Retinal pigment epithelial cell (primary cell): ENCODE measurements at regions not wholly inside any gene's neighbourhood (a gene's known extent, or its start where the extent isn't known, plus 50 kb on each side); places are given as distances from the start of the nearest gene placed in this dataset.

ENCODE experiments used
- DNase-seq: peaks from one replicate; pipeline ENCODE4 v3.0.0-alpha.2; 2010; ENCODE audit warnings: low read depth
- H3K4me3 ChIP-seq: 2 replicates; pipeline ENCODE4 v1.5.1; 2011; ENCODE audit warnings: mild to moderate bottlenecking, low read length, control low read depth, moderate library complexity
- CTCF ChIP-seq: conservative IDR thresholded peaks from 2 replicates; pipeline ENCODE4 v1.5.1; 2011; ENCODE audit warnings: low read depth, low read length, control low read depth, inconsistent platforms

GRCh38 chr17:71933306-71933705 lies 187.5 kb upstream of the SOX9 start:
- H3K4me3 ChIP-seq = no peak overlapping the region
- no peak for TF ChIP-seq CTCF
- DNase-seq = no peak

- DNase-seq = no peak
- TF ChIP-seq CTCF = no peak
- no peak overlapping the region for H3K4me3 ChIP-seq
Measured at GRCh38 chr17:71934520-71934919, 186.3 kb upstream of the SOX9 start.

- DNase-seq = no peak
- no peak overlapping the region for H3K4me3 ChIP-seq
- TF ChIP-seq CTCF = no peak
Measured at GRCh38 chr17:71935341-71935740, 185.5 kb upstream of the SOX9 start.

- no peak for DNase-seq
- no peak for TF ChIP-seq CTCF
- no peak overlapping the region for H3K4me3 ChIP-seq
Measured at GRCh38 chr17:71936977-71937376, 183.8 kb upstream of the SOX9 start.

- TF ChIP-seq CTCF = no peak
- DNase-seq = no peak
- no peak overlapping the region for H3K4me3 ChIP-seq
Measured at GRCh38 chr17:71937914-71938313, 182.9 kb upstream of the SOX9 start.

GRCh38 chr17:71938340-71939010 lies 182.3 kb upstream of the SOX9 start:
- no peak overlapping the region for H3K4me3 ChIP-seq
- no peak for DNase-seq
- TF ChIP-seq CTCF = no peak

- DNase-seq = no peak
- TF ChIP-seq CTCF = no peak
- no peak overlapping the region for H3K4me3 ChIP-seq
Measured at GRCh38 chr17:71941920-71942319, 178.9 kb upstream of the SOX9 start.
